ENCODE measurements at regions not wholly inside any gene's neighbourhood (a gene's known extent, or its start where the extent isn't known, plus 50 kb on each side); places are given as distances from the start of the nearest gene placed in this dataset.

DNA sequence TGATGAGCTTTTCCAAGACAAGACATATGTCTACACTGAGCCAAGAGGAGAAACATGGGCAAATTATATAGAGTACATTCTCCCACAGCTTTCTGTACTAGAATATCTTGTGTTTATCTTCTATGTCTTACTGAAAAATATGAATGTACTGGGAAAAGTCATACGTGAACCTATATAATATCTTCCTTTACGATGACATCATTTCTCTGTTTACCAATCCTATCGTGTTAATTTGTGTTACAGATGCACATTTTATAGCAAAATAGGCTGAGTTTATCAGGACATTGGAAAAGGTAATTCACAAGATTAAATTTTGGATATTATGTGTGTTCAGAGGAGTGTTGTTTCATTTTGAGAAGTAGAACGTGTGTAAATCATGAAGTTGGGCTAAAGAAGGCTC lies 452.5 kb upstream of the THRB start:
- DNase-seq (ENCODE audit: low read depth in 1 of 2, low spot score in 2 of 2) (no peak), FAIRE-seq (no peak)
- Histone ChIP-seq H2AK5ac (ENCODE audit: low read depth, low read length) (no peak overlapping the region), H3K4me3 (ENCODE audit: extremely low read depth in 1 of 4, insufficient read depth in 2 of 4, low read depth in 3 of 4, low read length in 4 of 4) (no peak overlapping the region), H2BK5ac (ENCODE audit: low read depth, low read length) (no peak overlapping the region), H3K23me2 (ENCODE audit: low read depth, low read length) (no peaks in the 10 kb centered on the region), H4K91ac (replicated peaks; ENCODE audit: insufficient read length, low read length) (no peak overlapping the region), H3K79me1 (ENCODE audit: low read depth, low read length) (no peaks in the 10 kb centered on the region), H2BK12ac (ENCODE audit: low read depth, low read length) (no peak overlapping the region), H3K4ac (replicated peaks; ENCODE audit: insufficient read length, low read depth, low read length) (no peak overlapping the region), H3K27ac (ENCODE audit: low read depth, low read length) (no peak overlapping the region), H3K36me3 (ENCODE audit: control insufficient read depth in 2 of 4, insufficient read depth in 4 of 4, low read length in 3 of 4) (no peaks in the 10 kb centered on the region), H4K8ac (ENCODE audit: extremely low read depth, insufficient read depth, low read length) (no peak overlapping the region), H3K4me2 (ENCODE audit: insufficient read depth in 1 of 2, low read depth in 2 of 2, low read length in 2 of 2) (no peak overlapping the region), H3K14ac (ENCODE audit: insufficient read length) (no peak overlapping the region), H3K56ac (replicated peaks; ENCODE audit: insufficient read length, low read depth, low read length) (no peak overlapping the region), H3K4me1 (replicated peaks in 1 of 4; ENCODE audit: control insufficient read depth in 3 of 4, insufficient read depth in 4 of 4, low read length in 3 of 4) (no peaks in the 10 kb centered on the region; a peak in 1 of 7 replicates), H3K79me2 (ENCODE audit: control insufficient read depth in 1 of 2, insufficient read depth in 2 of 2, low read length in 2 of 2) (no peaks in the 10 kb centered on the region), H3K18ac (ENCODE audit: extremely low read depth, low read length) (no peak overlapping the region), H4K20me1 (replicated peaks in 1 of 2; ENCODE audit: control insufficient read depth in 1 of 2, insufficient read depth in 2 of 2, low read length in 2 of 2) (peaks cover 0 to 5% of the 10 kb centered on the region in 2 experiments), H2BK20ac (ENCODE audit: low read length) (no peak overlapping the region), H2BK120ac (replicated peaks; ENCODE audit: low read depth, low read length) (no peak overlapping the region), H2AFZ (ENCODE audit: low read length) (no peak overlapping the region), H3K9me3 (ENCODE audit: insufficient read depth in 2 of 2, low read depth in 1 of 2, low read length in 1 of 2) (no peaks in the 10 kb centered on the region), H2BK15ac (ENCODE audit: low read length) (no peak overlapping the region), H3K23ac (ENCODE audit: insufficient read length) (no peak overlapping the region), H3K27me3 (replicated peaks in 1 of 4; ENCODE audit: control insufficient read depth in 3 of 4, extremely low read depth in 1 of 4, insufficient read depth in 3 of 4, low read length in 3 of 4) (peaks cover 24 to 43% (median 33%) of the 10 kb centered on the region in 4 experiments), H4K5ac (ENCODE audit: insufficient read length, low read depth, low read length) (no peak overlapping the region), H3K9ac (replicated peaks in 1 of 4; ENCODE audit: extremely low read depth in 1 of 4, low read depth in 3 of 4, low read length in 3 of 4) (no peak overlapping the region)
- 85% methylated on average over 4 of the region's 4 CpGs; no CpG with 5 or more reads in 1 of the 2 experiments for WGBS, 2 experiments (ENCODE audit: extremely low coverage in 1 of 2, insufficient coverage in 1 of 2, insufficient read length in 1 of 2, insufficient replicate concordance in 2 of 2, low coverage in 1 of 2, low lambda C conversion rate in 2 of 2, missing lambda C conversion rate in 1 of 2)
- TF ChIP-seq ASH2L (IDR thresholded peaks at IDR 0.05; ENCODE audit: low read length) (no peak), TAF7 (optimal IDR thresholded peaks at IDR 0.05; ENCODE audit: borderline replicate concordance, low read depth, low read length) (no peak)
- TF ChIP-seq, protein P1, sequence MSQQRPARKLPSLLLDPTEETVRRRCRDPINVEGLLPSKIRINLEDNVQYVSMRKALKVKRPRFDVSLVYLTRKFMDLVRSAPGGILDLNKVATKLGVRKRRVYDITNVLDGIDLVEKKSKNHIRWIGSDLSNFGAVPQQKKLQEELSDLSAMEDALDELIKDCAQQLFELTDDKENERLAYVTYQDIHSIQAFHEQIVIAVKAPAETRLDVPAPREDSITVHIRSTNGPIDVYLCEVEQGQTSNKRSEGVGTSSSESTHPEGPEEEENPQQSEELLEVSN (IDR thresholded peaks at IDR 0.05) = no peak
- TF ChIP-seq, protein P2, sequence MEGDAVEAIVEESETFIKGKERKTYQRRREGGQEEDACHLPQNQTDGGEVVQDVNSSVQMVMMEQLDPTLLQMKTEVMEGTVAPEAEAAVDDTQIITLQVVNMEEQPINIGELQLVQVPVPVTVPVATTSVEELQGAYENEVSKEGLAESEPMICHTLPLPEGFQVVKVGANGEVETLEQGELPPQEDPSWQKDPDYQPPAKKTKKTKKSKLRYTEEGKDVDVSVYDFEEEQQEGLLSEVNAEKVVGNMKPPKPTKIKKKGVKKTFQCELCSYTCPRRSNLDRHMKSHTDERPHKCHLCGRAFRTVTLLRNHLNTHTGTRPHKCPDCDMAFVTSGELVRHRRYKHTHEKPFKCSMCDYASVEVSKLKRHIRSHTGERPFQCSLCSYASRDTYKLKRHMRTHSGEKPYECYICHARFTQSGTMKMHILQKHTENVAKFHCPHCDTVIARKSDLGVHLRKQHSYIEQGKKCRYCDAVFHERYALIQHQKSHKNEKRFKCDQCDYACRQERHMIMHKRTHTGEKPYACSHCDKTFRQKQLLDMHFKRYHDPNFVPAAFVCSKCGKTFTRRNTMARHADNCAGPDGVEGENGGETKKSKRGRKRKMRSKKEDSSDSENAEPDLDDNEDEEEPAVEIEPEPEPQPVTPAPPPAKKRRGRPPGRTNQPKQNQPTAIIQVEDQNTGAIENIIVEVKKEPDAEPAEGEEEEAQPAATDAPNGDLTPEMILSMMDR (IDR thresholded peaks at IDR 0.05; ENCODE audit: control extremely low read depth in 1 of 3, insufficient read depth in 1 of 3, low read depth in 1 of 3, low read length in 3 of 3) = no peak
- ChIA-PET CTCF (ENCODE audit: partially characterized antibody) (interaction anchor here (0.7 to 1.3 kb wide), 3 partner anchors 20 to 1284 kb away, joined by 4 read pairs; no protein-coding TSS in a partner anchor), POLR2A (ENCODE audit: partially characterized antibody) (no interaction called here)

Data from H1 (cell line).